GM20000 (cell line): ENCODE measurements at regions not wholly inside any gene's neighbourhood (a gene's known extent, or its start where the extent isn't known, plus 50 kb on each side); places are given as distances from the start of the nearest gene placed in this dataset.
"Not testable (repeated sequence)": the region's sequence is repeated elsewhere in the genome, so short reads cannot be mapped to it uniquely, and the experiment has no call there.

Experiments
- DNase-seq: peaks from one replicate; pipeline ENCODE4 v3.0.0; 2012; ENCODE audit warnings: low spot score
- TF ChIP-seq, protein P1 (sequence below): IDR thresholded peaks from 2 replicates; pipeline ENCODE4 v1.5.1; 2012; ENCODE audit warnings: mild to moderate bottlenecking, control low read depth; ENCODE audit errors: extremely low read depth, missing control alignments

GRCh38 chr9:28487561-28487960 lies 914.3 kb upstream of the C9orf72 start:
- TF ChIP-seq, protein P1, sequence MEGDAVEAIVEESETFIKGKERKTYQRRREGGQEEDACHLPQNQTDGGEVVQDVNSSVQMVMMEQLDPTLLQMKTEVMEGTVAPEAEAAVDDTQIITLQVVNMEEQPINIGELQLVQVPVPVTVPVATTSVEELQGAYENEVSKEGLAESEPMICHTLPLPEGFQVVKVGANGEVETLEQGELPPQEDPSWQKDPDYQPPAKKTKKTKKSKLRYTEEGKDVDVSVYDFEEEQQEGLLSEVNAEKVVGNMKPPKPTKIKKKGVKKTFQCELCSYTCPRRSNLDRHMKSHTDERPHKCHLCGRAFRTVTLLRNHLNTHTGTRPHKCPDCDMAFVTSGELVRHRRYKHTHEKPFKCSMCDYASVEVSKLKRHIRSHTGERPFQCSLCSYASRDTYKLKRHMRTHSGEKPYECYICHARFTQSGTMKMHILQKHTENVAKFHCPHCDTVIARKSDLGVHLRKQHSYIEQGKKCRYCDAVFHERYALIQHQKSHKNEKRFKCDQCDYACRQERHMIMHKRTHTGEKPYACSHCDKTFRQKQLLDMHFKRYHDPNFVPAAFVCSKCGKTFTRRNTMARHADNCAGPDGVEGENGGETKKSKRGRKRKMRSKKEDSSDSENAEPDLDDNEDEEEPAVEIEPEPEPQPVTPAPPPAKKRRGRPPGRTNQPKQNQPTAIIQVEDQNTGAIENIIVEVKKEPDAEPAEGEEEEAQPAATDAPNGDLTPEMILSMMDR: no peak

GRCh38 chr9:28491121-28491520 lies 917.8 kb upstream of the C9orf72 start:
- no peak for DNase-seq
- TF ChIP-seq, protein P1: no peak

More at GRCh38 chr9:28487561-28487960, 914.3 kb upstream of the C9orf72 start:
- no peak for DNase-seq

DNA sequence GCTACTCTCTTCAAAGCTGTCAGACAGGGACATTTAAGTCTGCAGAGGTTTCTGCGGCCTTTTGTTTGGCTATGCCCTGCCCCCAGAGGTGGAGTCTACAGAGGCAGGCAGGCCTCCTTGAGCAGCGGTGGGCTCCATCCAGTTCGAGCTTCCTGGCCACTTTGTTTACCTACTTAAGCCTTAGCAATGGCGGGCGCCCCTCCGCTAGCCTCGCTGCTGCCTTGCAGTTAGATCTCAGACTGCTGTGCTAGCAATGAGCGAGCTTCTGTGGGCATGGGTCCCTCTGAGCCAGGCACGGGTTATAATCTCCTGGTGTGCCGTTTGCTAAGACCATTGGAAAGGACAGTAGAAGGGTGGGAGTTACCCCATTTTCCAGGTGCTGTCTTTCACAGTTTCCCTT lies 924.9 kb upstream of the C9orf72 start:
- not testable (repeated sequence) for DNase-seq

DNA sequence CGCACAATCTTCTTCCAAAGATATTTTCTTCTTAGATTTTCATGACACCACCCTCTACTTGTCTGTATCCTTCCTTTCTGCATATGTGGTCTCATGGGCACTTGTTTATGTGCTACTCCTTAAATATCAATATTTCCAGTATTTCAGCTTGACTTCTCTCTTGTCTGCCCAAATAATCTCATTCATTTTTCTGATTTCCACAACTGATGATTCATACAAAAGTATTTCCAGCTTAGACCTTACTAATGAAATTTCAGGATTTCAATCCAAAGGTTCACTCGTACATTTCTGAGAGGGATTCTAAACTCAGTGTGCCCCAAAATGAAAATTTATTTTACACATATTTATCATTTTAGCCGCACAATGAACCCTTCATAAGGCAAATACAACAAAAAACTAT lies 928.9 kb upstream of the C9orf72 start:
- DNase-seq: no peak
- TF ChIP-seq, protein P1: no peak

DNA sequence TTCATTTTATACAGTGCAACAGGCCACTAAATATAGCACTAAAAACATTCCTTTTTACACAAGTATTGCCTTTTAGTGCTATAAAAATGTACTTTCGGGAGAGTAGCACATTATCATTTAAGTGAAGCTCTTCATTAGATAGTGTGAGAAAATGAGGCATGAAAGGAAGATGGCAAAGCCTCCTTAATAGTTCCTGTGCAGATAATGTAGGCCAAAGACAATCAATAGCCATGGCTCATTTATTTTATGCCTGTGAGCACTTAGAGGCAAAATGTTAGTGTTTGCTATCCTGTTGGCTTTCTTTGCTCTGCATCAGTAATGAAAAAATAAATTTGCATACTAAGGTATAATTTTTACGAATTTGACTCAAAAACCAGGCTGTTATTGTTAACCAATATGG lies 929.5 kb upstream of the C9orf72 start:
- TF ChIP-seq, protein P1: no peak

GRCh38 chr9:28503573-28503972 lies 930.3 kb upstream of the C9orf72 start:
- TF ChIP-seq, protein P1: no peak
- DNase-seq: no peak

More for the DNA sequence above, 929.5 kb upstream of the C9orf72 start:
- DNase-seq: no peak

GRCh38 chr9:28518439-28518838 lies 945.2 kb upstream of the C9orf72 start:
- TF ChIP-seq, protein P1: no peak
- no peak for DNase-seq

DNA sequence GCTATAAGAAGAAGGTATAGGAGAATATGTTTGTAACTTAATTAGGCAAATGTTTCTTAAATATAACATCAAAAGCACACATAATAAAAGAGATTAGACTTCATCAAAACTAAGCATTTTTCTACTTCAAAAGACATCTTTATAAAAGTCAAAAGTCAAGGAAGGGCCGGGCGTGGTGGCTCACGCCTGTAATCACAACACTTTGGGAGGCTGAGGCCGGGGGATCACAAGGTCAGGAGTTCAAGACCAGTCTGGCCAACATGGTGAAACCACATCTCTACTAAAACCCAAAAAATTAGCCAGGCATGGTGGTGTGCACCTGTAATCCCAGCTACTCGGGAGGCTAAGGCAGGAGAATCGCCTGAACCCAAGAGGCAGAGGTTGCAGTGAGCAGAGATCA lies 951.0 kb upstream of the C9orf72 start:
- not testable (repeated sequence) for DNase-seq

GRCh38 chr9:28528049-28528448 lies 954.8 kb upstream of the C9orf72 start:
- TF ChIP-seq, protein P1: no peak
- no peak for DNase-seq
